WTC11 (cell line): ENCODE measurements at regions not wholly inside any gene's neighbourhood (a gene's known extent, or its start where the extent isn't known, plus 50 kb on each side); places are given as distances from the start of the nearest gene placed in this dataset.

Experiments used
- ATAC-seq: fragments of 200-7000 bp; cut with Tn5 transposase; 2 replicates; pipeline ENCODE4 v1.10.0; 2021; ENCODE audit warnings: mild to moderate bottlenecking, moderate library complexity
- CTCF ChIA-PET: fragments of 300-600 bp; sonication (Branson Sonifier 250); formaldehyde crosslinking; loops from one replicate; lab custom pipeline; 2021; ENCODE audit warnings: antibody characterized with exemption; lab: Charles Lee
- POLR2A ChIA-PET: fragments of 350-600 bp; sonication (Branson Sonifier 250); formaldehyde crosslinking; loops from one replicate; lab custom pipeline; 2021; ENCODE audit warnings: antibody characterized with exemption; lab: Charles Lee
- DNase-seq: peaks from one replicate; pipeline ENCODE4 v3.0.0; 2021; ENCODE audit warnings: low spot score
- H3K27ac Mint-ChIP-seq: 2 replicates; pipeline ENCODE4 v1.8.0; 2021; ENCODE audit warnings: mixed read lengths
- H3K27me3 Mint-ChIP-seq: 2 replicates; pipeline ENCODE4 v1.8.0; 2021; ENCODE audit warnings: low read depth, mild to moderate bottlenecking, moderate library complexity, mixed read lengths
- H3K36me3 Mint-ChIP-seq: 2 replicates; pipeline ENCODE4 v1.8.0; 2021; ENCODE audit warnings: mixed read lengths
- H3K4me1 Mint-ChIP-seq: 2 replicates; pipeline ENCODE4 v1.8.0; 2022; ENCODE audit warnings: mixed read lengths
- H3K4me3 Mint-ChIP-seq: 2 replicates; pipeline ENCODE4 v1.8.0; 2021; ENCODE audit warnings: mild to moderate bottlenecking, moderate library complexity, mixed read lengths
- H3K9me3 Mint-ChIP-seq: 2 replicates; pipeline ENCODE4 v1.8.0; 2021; ENCODE audit warnings: mixed read lengths
- FOXK1 ChIP-seq: sonication (generic); formaldehyde crosslinking; IDR thresholded peaks from 2 replicates; pipeline ENCODE4 v1.8.0; 2022; ENCODE audit warnings: mild to moderate bottlenecking, moderate library complexity, missing genetic modification reagents
- FOXP1 ChIP-seq: sonication (generic); formaldehyde crosslinking; IDR thresholded peaks from 2 replicates; pipeline ENCODE4 v1.8.0; 2022; ENCODE audit warnings: missing genetic modification reagents, mild to moderate bottlenecking, moderate library complexity, borderline replicate concordance
- GRHL2 ChIP-seq: fragments of 250-450 bp; sonication (Bioruptor Pico); IDR thresholded peaks from 2 replicates; pipeline ENCODE4 v1.8.0; 2022; ENCODE audit warnings: mild to moderate bottlenecking, moderate library complexity; ENCODE audit not compliant: insufficient replicate concordance, severe bottlenecking
- IRF2 ChIP-seq: sonication (generic); formaldehyde crosslinking; IDR thresholded peaks from 2 replicates; pipeline ENCODE4 v1.8.0; 2022; ENCODE audit warnings: low read depth, missing genetic modification reagents, borderline replicate concordance
- KAT7 ChIP-seq: sonication (generic); formaldehyde crosslinking; IDR thresholded peaks from 2 replicates; pipeline ENCODE4 v1.8.1; 2023; ENCODE audit warnings: missing genetic modification reagents, mild to moderate bottlenecking, borderline replicate concordance
- NFATC4 ChIP-seq: fragments of 250-450 bp; sonication (Bioruptor Pico); IDR thresholded peaks from 2 replicates; pipeline ENCODE4 v1.9.0; 2021; ENCODE audit warnings: mild to moderate bottlenecking
- NFE2L1 ChIP-seq: sonication (generic); formaldehyde crosslinking; IDR thresholded peaks from 2 replicates; pipeline ENCODE4 v1.8.1; 2023; ENCODE audit warnings: missing genetic modification reagents
- NFYB ChIP-seq: sonication (generic); formaldehyde crosslinking; conservative IDR thresholded peaks from 2 replicates; pipeline ENCODE4 v1.8.0; 2022; ENCODE audit warnings: low read depth, missing genetic modification reagents
- TEAD4 ChIP-seq: sonication (generic); formaldehyde crosslinking; IDR thresholded peaks from 2 replicates; pipeline ENCODE4 v1.8.0; 2022; ENCODE audit warnings: mild to moderate bottlenecking, missing genetic modification reagents
- ZNF671 ChIP-seq: fragments of 250-450 bp; sonication (Bioruptor Pico); IDR thresholded peaks from 2 replicates; pipeline ENCODE4 v1.8.0; 2021; ENCODE audit warnings: mild to moderate bottlenecking
- TF ChIP-seq, protein P1 (sequence below): sonication (generic); formaldehyde crosslinking; IDR thresholded peaks from 2 replicates; pipeline ENCODE4 v1.8.1; 2023; ENCODE audit warnings: mild to moderate bottlenecking, missing genetic modification reagents
- TF ChIP-seq, protein P2 (sequence below): fragments of 200-600 bp; IDR thresholded peaks from 2 replicates; pipeline ENCODE4 v1.8.0; 2022; ENCODE audit warnings: antibody characterized with exemption
- TF ChIP-seq, protein P3 (sequence below): sonication (generic); formaldehyde crosslinking; IDR thresholded peaks from 2 replicates; pipeline ENCODE4 v1.8.0; 2022; ENCODE audit warnings: mild to moderate bottlenecking, missing genetic modification reagents
- TF ChIP-seq, protein P4 (sequence below): sonication (generic); formaldehyde crosslinking; IDR thresholded peaks from 2 replicates; pipeline ENCODE4 v1.8.0; 2023; ENCODE audit warnings: missing genetic modification reagents
- TF ChIP-seq, protein P5 (sequence below): fragments of 250-450 bp; sonication (Bioruptor Pico); IDR thresholded peaks from 2 replicates; pipeline ENCODE4 v1.9.0; 2021; ENCODE audit warnings: moderate library complexity, mild to moderate bottlenecking, inconsistent platforms, borderline replicate concordance
- TF ChIP-seq, protein P6 (sequence below): sonication (generic); formaldehyde crosslinking; IDR thresholded peaks from 2 replicates; pipeline ENCODE4 v1.8.1; 2022; ENCODE audit warnings: missing genetic modification reagents, borderline replicate concordance
- TF ChIP-seq, protein P7 (sequence below): sonication (generic); formaldehyde crosslinking; IDR thresholded peaks from 2 replicates; pipeline ENCODE4 v1.8.1; 2023; ENCODE audit warnings: mild to moderate bottlenecking, missing genetic modification reagents, borderline replicate concordance

DNA sequence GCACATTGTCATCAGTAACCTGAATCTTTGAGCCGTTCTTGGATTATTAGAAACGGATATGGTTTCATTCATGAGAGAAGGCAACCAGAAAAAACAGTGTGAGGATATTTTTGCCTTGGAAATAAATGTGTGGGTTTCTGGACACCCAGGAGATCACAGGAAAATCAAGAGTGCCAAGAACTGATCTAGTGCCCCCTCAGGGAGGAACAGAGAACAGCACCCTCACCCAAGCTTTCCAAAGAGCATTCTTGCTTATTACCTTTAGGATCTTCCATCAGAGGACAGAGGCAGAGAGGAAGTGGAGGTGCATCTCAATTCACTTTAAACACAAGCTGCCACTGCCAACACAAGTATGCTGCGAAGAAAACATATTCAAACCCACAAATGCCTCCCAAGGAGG, 851.5 kb upstream of the COBL start:
- peaks cover 23% of the 10 kb centered on the region for H3K4me1 Mint-ChIP-seq
- TF ChIP-seq, protein P1, sequence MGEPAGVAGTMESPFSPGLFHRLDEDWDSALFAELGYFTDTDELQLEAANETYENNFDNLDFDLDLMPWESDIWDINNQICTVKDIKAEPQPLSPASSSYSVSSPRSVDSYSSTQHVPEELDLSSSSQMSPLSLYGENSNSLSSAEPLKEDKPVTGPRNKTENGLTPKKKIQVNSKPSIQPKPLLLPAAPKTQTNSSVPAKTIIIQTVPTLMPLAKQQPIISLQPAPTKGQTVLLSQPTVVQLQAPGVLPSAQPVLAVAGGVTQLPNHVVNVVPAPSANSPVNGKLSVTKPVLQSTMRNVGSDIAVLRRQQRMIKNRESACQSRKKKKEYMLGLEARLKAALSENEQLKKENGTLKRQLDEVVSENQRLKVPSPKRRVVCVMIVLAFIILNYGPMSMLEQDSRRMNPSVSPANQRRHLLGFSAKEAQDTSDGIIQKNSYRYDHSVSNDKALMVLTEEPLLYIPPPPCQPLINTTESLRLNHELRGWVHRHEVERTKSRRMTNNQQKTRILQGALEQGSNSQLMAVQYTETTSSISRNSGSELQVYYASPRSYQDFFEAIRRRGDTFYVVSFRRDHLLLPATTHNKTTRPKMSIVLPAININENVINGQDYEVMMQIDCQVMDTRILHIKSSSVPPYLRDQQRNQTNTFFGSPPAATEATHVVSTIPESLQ (CRISPR knock-in tag) = no peak
- TF ChIP-seq, protein P2, sequence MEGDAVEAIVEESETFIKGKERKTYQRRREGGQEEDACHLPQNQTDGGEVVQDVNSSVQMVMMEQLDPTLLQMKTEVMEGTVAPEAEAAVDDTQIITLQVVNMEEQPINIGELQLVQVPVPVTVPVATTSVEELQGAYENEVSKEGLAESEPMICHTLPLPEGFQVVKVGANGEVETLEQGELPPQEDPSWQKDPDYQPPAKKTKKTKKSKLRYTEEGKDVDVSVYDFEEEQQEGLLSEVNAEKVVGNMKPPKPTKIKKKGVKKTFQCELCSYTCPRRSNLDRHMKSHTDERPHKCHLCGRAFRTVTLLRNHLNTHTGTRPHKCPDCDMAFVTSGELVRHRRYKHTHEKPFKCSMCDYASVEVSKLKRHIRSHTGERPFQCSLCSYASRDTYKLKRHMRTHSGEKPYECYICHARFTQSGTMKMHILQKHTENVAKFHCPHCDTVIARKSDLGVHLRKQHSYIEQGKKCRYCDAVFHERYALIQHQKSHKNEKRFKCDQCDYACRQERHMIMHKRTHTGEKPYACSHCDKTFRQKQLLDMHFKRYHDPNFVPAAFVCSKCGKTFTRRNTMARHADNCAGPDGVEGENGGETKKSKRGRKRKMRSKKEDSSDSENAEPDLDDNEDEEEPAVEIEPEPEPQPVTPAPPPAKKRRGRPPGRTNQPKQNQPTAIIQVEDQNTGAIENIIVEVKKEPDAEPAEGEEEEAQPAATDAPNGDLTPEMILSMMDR = peak; percentile 45
- TF ChIP-seq, all 79 proteins: peak for 1
- no peak overlapping the region for H3K4me3 Mint-ChIP-seq
- no peaks in the 10 kb centered on the region for H3K27me3 Mint-ChIP-seq
- no peaks in the 10 kb centered on the region for H3K36me3 Mint-ChIP-seq
- H3K9me3 Mint-ChIP-seq = no peaks in the 10 kb centered on the region
- ChIA-PET POLR2A (no interaction called here), CTCF (interaction anchor here (0.6 to 1.3 kb wide), 5 partner anchors 11 to 437 kb away, joined by 3 to 4 read pairs (median 3); no protein-coding TSS in a partner anchor)
- peak; percentile 50 for DNase-seq
- peak; percentile 73 for ATAC-seq
- H3K27ac Mint-ChIP-seq = no peak overlapping the region

DNA sequence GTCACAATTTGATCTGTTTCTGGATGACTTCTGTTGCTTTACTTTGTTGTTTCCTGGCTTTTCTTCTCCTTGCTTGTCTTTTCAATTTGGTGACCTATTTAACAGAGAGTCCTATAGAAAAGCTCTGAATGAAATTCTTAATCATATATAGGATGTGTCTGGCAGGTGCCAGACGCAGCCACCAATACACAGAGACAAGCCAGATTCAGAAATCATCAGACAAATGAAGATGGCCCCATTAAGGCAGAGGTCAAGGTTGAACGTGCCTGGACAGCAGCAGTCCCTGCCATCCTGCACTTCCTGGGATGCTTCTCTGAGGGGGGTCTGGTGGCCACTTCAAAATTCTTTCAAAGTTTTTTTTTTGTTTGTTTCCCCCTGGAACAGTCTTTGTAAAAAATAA, 846.7 kb upstream of the COBL start:
- CTCF ChIA-PET = interaction anchor here (1.2 kb wide), 1 partner anchor 374 kb away, joined by 5 read pairs; no protein-coding TSS in a partner anchor
- no peak for TF ChIP-seq KAT7 (CRISPR knock-in tag)
- TF ChIP-seq NFATC4 (CRISPR knock-in tag) = no peak
- TF ChIP-seq ZNF671 (CRISPR knock-in tag) = no peak
- TF ChIP-seq, protein P3, sequence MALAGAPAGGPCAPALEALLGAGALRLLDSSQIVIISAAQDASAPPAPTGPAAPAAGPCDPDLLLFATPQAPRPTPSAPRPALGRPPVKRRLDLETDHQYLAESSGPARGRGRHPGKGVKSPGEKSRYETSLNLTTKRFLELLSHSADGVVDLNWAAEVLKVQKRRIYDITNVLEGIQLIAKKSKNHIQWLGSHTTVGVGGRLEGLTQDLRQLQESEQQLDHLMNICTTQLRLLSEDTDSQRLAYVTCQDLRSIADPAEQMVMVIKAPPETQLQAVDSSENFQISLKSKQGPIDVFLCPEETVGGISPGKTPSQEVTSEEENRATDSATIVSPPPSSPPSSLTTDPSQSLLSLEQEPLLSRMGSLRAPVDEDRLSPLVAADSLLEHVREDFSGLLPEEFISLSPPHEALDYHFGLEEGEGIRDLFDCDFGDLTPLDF = no peak
- no peak for TF ChIP-seq IRF2 (CRISPR knock-in tag)
- TF ChIP-seq NFYB (CRISPR knock-in tag) = no peak
- TF ChIP-seq, protein P4, sequence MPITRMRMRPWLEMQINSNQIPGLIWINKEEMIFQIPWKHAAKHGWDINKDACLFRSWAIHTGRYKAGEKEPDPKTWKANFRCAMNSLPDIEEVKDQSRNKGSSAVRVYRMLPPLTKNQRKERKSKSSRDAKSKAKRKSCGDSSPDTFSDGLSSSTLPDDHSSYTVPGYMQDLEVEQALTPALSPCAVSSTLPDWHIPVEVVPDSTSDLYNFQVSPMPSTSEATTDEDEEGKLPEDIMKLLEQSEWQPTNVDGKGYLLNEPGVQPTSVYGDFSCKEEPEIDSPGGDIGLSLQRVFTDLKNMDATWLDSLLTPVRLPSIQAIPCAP (CRISPR knock-in tag) = no peak
- TF ChIP-seq TEAD4 (CRISPR knock-in tag) = no peak
- TF ChIP-seq, protein P5, sequence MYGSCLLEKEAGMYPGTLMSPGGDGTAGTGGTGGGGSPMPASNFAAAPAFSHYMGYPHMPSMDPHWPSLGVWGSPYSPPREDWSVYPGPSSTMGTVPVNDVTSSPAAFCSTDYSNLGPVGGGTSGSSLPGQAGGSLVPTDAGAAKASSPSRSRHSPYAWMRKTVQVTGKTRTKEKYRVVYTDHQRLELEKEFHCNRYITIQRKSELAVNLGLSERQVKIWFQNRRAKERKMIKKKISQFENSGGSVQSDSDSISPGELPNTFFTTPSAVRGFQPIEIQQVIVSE (CRISPR knock-in tag) = no peak
- TF ChIP-seq, protein P6, sequence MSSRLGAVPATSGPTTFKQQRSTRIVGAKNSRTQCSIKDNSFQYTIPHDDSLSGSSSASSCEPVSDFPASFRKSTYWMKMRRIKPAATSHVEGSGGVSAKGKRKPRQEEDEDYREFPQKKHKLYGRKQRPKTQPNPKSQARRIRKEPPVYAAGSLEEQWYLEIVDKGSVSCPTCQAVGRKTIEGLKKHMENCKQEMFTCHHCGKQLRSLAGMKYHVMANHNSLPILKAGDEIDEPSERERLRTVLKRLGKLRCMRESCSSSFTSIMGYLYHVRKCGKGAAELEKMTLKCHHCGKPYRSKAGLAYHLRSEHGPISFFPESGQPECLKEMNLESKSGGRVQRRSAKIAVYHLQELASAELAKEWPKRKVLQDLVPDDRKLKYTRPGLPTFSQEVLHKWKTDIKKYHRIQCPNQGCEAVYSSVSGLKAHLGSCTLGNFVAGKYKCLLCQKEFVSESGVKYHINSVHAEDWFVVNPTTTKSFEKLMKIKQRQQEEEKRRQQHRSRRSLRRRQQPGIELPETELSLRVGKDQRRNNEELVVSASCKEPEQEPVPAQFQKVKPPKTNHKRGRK = no peak
- no peak for TF ChIP-seq FOXP1
- TF ChIP-seq GRHL2 = no peak
- TF ChIP-seq NFE2L1 (CRISPR knock-in tag) = no peak
- TF ChIP-seq FOXK1 (CRISPR knock-in tag) = no peak
- TF ChIP-seq, protein P7, sequence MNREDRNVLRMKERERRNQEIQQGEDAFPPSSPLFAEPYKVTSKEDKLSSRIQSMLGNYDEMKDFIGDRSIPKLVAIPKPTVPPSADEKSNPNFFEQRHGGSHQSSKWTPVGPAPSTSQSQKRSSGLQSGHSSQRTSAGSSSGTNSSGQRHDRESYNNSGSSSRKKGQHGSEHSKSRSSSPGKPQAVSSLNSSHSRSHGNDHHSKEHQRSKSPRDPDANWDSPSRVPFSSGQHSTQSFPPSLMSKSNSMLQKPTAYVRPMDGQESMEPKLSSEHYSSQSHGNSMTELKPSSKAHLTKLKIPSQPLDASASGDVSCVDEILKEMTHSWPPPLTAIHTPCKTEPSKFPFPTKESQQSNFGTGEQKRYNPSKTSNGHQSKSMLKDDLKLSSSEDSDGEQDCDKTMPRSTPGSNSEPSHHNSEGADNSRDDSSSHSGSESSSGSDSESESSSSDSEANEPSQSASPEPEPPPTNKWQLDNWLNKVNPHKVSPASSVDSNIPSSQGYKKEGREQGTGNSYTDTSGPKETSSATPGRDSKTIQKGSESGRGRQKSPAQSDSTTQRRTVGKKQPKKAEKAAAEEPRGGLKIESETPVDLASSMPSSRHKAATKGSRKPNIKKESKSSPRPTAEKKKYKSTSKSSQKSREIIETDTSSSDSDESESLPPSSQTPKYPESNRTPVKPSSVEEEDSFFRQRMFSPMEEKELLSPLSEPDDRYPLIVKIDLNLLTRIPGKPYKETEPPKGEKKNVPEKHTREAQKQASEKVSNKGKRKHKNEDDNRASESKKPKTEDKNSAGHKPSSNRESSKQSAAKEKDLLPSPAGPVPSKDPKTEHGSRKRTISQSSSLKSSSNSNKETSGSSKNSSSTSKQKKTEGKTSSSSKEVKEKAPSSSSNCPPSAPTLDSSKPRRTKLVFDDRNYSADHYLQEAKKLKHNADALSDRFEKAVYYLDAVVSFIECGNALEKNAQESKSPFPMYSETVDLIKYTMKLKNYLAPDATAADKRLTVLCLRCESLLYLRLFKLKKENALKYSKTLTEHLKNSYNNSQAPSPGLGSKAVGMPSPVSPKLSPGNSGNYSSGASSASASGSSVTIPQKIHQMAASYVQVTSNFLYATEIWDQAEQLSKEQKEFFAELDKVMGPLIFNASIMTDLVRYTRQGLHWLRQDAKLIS (CRISPR knock-in tag) = no peak
- TF ChIP-seq, protein P2 = no peak

More for the DNA sequence above, 846.7 kb upstream of the COBL start:
- Mint-ChIP-seq H3K36me3 (no peaks in the 10 kb centered on the region; the same call in 1 of the 2 replicates), H3K9me3 (peaks cover 7% of the 10 kb centered on the region), H3K4me3 (no peak overlapping the region), H3K4me1 (peaks cover 13% of the 10 kb centered on the region), H3K27ac (no peak overlapping the region), H3K27me3 (no peaks in the 10 kb centered on the region)
- DNase-seq (no peak), ATAC-seq (no peak)
- POLR2A ChIA-PET = no interaction called here
